ENCODE measurements at regions not wholly inside any gene's neighbourhood (a gene's known extent, or its start where the extent isn't known, plus 50 kb on each side); places are given as distances from the start of the nearest gene placed in this dataset.

GRCh38 chr5:172582940-172583339 lies 58.1 kb upstream of the NEURL1B start:
- Histone ChIP-seq H3K4me3 (ENCODE audit: low read length) (no peak overlapping the region), H3K27me3 (replicated peaks; ENCODE audit: insufficient read depth, low read length) (peaks cover 28% of the 10 kb centered on the region; the same call in 1 of the 2 replicates), H3K9me2 (replicated peaks; ENCODE audit: insufficient read depth, low read length) (no peaks in the 10 kb centered on the region), H3K9me3 (replicated peaks; ENCODE audit: insufficient read depth, low read length) (no peaks in the 10 kb centered on the region), H4K20me1 (ENCODE audit: insufficient read depth, low read length) (no peaks in the 10 kb centered on the region), H3K4me2 (ENCODE audit: low read depth, low read length) (no peak overlapping the region), H3K79me2 (ENCODE audit: low read length) (no peaks in the 10 kb centered on the region), H3K36me3 (replicated peaks; ENCODE audit: insufficient read depth, low read length) (no peaks in the 10 kb centered on the region), H3K27ac (ENCODE audit: low read length) (no peak overlapping the region), H3F3A (ENCODE audit: insufficient read depth, low read length) (no peaks in the 10 kb centered on the region), H2AFZ (ENCODE audit: low read length) (no peak overlapping the region), H3K9ac (ENCODE audit: low read length) (no peak overlapping the region), H3K4me1 (ENCODE audit: low read length) (no peaks in the 10 kb centered on the region)
- DNase-seq = no peak
- no peak for TF ChIP-seq EZH2phosphoT487 (IDR thresholded peaks at IDR 0.05; ENCODE audit: low read length)
- no peak for TF ChIP-seq EZH2 (optimal IDR thresholded peaks at IDR 0.05; ENCODE audit: low read depth, low read length)
- no peak for TF ChIP-seq CTCF (IDR thresholded peaks at IDR 0.05; ENCODE audit: low read length)

- H3K4me3 ChIP-seq (ENCODE audit: low read length) = no peak overlapping the region
- H3K4me1 ChIP-seq (ENCODE audit: low read length) = no peaks in the 10 kb centered on the region
- H3K36me3 ChIP-seq (replicated peaks; ENCODE audit: insufficient read depth, low read length) = no peaks in the 10 kb centered on the region
- DNase-seq = no peak
- H3K4me2 ChIP-seq (ENCODE audit: low read depth, low read length) = no peak overlapping the region
- TF ChIP-seq EZH2phosphoT487 (IDR thresholded peaks at IDR 0.05; ENCODE audit: low read length) (no peak), CTCF (IDR thresholded peaks at IDR 0.05; ENCODE audit: low read length) (no peak), EZH2 (optimal IDR thresholded peaks at IDR 0.05; ENCODE audit: low read depth, low read length) (no peak)
- H3K27ac ChIP-seq (ENCODE audit: low read length) = no peak overlapping the region
- H3F3A ChIP-seq (ENCODE audit: insufficient read depth, low read length) = no peaks in the 10 kb centered on the region
- no peaks in the 10 kb centered on the region for H3K9me2 ChIP-seq (replicated peaks; ENCODE audit: insufficient read depth, low read length)
- H3K9ac ChIP-seq (ENCODE audit: low read length) = no peak overlapping the region
- H3K79me2 ChIP-seq (ENCODE audit: low read length) = no peaks in the 10 kb centered on the region
- no peak overlapping the region for H2AFZ ChIP-seq (ENCODE audit: low read length)
- no peaks in the 10 kb centered on the region for H4K20me1 ChIP-seq (ENCODE audit: insufficient read depth, low read length)
- H3K9me3 ChIP-seq (replicated peaks; ENCODE audit: insufficient read depth, low read length) = no peaks in the 10 kb centered on the region
- H3K27me3 ChIP-seq (replicated peaks; ENCODE audit: insufficient read depth, low read length) = peaks cover 34% of the 10 kb centered on the region
Observed at GRCh38 chr5:172581315-172581714, 59.7 kb upstream of the NEURL1B start.

- no peaks in the 10 kb centered on the region for H3K9me3 ChIP-seq (replicated peaks; ENCODE audit: insufficient read depth, low read length)
- H2AFZ ChIP-seq (ENCODE audit: low read length) = no peak overlapping the region
- H3K36me3 ChIP-seq (replicated peaks; ENCODE audit: insufficient read depth, low read length) = no peaks in the 10 kb centered on the region
- H3K79me2 ChIP-seq (ENCODE audit: low read length) = no peaks in the 10 kb centered on the region
- no peak overlapping the region for H3K9ac ChIP-seq (ENCODE audit: low read length)
- no peaks in the 10 kb centered on the region for H4K20me1 ChIP-seq (ENCODE audit: insufficient read depth, low read length)
- no peaks in the 10 kb centered on the region for H3K4me1 ChIP-seq (ENCODE audit: low read length)
- H3K9me2 ChIP-seq (replicated peaks; ENCODE audit: insufficient read depth, low read length) = no peaks in the 10 kb centered on the region
- no peak overlapping the region for H3K4me2 ChIP-seq (ENCODE audit: low read depth, low read length)
- H3K27me3 ChIP-seq (replicated peaks; ENCODE audit: insufficient read depth, low read length) = peaks cover 26% of the 10 kb centered on the region
- TF ChIP-seq EZH2 (optimal IDR thresholded peaks at IDR 0.05; ENCODE audit: low read depth, low read length) (no peak), EZH2phosphoT487 (IDR thresholded peaks at IDR 0.05; ENCODE audit: low read length) (no peak), CTCF (IDR thresholded peaks at IDR 0.05; ENCODE audit: low read length) (no peak)
- H3K27ac ChIP-seq (ENCODE audit: low read length) = no peak overlapping the region
- DNase-seq = no peak
- no peaks in the 10 kb centered on the region for H3F3A ChIP-seq (ENCODE audit: insufficient read depth, low read length)
- no peak overlapping the region for H3K4me3 ChIP-seq (ENCODE audit: low read length)
Observed at GRCh38 chr5:172579403-172579990, 61.6 kb upstream of the NEURL1B start.
